Tibial nerve (tissue), 4 donors: ENCODE measurements at regions not wholly inside any gene's neighbourhood (a gene's known extent, or its start where the extent isn't known, plus 50 kb on each side); places are given as distances from the start of the nearest gene placed in this dataset.

Experiments
- DNase-seq, 2 donors: peaks; one replicate each; pipeline ENCODE4 v3.0.0-alpha.2; 2019; ENCODE audit warnings: low spot score in 2 of 2
- H3K27ac ChIP-seq, 4 donors: fragments of 200-600 bp; sonication (generic) in 3 of 4; one replicate each; pipeline ENCODE4 v1.5.1; 2017 to 2019; ENCODE audit warnings: mild to moderate bottlenecking in 1 of 4
- H3K27me3 ChIP-seq, 2 donors: fragments of 200-600 bp; sonication (generic) in 1 of 2; one replicate each; pipeline versions ENCODE4 v1.5.1 to v1.6.0; 2017 to 2019
- H3K36me3 ChIP-seq, 3 donors: fragments of 200-600 bp; sonication (generic); one replicate each; pipeline ENCODE4 v1.5.1; 2018 to 2019
- H3K4me1 ChIP-seq, 4 donors: fragments of 200-600 bp; sonication (generic) in 3 of 4; one replicate each; pipeline ENCODE4 v1.5.1; 2017 to 2019
- H3K4me3 ChIP-seq, 4 donors: fragments of 200-600 bp; sonication (generic) in 3 of 4; one replicate each; pipeline ENCODE4 v1.5.1; 2017 to 2019; ENCODE audit warnings: mild to moderate bottlenecking in 1 of 4, moderate library complexity in 1 of 4
- H3K9me3 ChIP-seq, 4 donors: fragments of 200-600 bp; sonication (generic) in 3 of 4; one replicate each; pipeline ENCODE4 v1.5.1; 2017 to 2019
- EP300 ChIP-seq, 2 donors: sonication (generic); formaldehyde crosslinking; IDR thresholded peaks; one replicate each; pipeline ENCODE4 v1.6.1; 2017; ENCODE audit warnings: antibody characterized with exemption in 2 of 2, mild to moderate bottlenecking in 1 of 2
- POLR2A ChIP-seq, 2 donors: fragments of 450-650 bp; IDR thresholded peaks; one replicate each; pipeline ENCODE4 v1.6.1; 2017; ENCODE audit warnings: antibody characterized with exemption in 2 of 2, mild to moderate bottlenecking in 2 of 2, moderate library complexity in 2 of 2
- WGBS, 2 donors: methylation state at CpG; one replicate each; pipeline ENCODE4 v1.1.5; 2018; 5-methylcytosine and 5-hydroxymethylcytosine counted together
- TF ChIP-seq, protein P1 (sequence below), 5 experiments: fragments of 200-600 bp in 3 of 5; fragments of 450-650 bp in 2 of 5; sonication (generic) in 3 of 5; IDR thresholded peaks; one replicate each; pipeline ENCODE4 v1.5.1; 2016 to 2019; ENCODE audit warnings: antibody characterized with exemption in 5 of 5, mild to moderate bottlenecking in 3 of 5, moderate library complexity in 2 of 5

DNA sequence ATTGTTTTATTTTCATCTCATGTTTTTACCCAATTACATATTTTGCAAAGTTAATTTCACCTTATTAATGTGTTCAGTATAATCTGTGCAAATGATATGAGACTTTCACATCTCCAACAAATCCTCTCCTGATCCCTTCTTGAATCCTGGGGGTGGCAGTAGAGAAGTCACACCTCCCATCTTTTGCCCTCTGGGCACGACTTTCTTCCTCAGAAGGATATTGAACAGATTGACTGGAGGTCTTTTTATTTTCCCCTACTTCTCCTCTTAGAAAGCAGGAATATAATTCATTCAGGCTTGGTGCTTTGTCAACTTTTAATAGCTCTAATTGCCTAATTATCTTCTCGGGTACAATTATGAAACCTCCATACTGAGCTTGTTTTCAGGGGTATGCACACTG, 1037.1 kb upstream of the NUDT12 start:
- DNase-seq = no peak
- WGBS, 2 donors = 57 to 62% methylated on average over 2 of the region's 2 CpGs
- H3K4me3 ChIP-seq = no peak overlapping the region
- no peak overlapping the region for H3K27ac ChIP-seq
- no peaks in the 10 kb centered on the region for H3K27me3 ChIP-seq
- H3K9me3 ChIP-seq = peaks cover 0 to 18% (median 2%) of the 10 kb centered on the region in 4 donors
- H3K4me1 ChIP-seq = no peaks in the 10 kb centered on the region
- TF ChIP-seq EP300 (IDR thresholded peaks at IDR 0.05) (no peak), POLR2A (IDR thresholded peaks at IDR 0.05) (no peak)
- TF ChIP-seq, protein P1, sequence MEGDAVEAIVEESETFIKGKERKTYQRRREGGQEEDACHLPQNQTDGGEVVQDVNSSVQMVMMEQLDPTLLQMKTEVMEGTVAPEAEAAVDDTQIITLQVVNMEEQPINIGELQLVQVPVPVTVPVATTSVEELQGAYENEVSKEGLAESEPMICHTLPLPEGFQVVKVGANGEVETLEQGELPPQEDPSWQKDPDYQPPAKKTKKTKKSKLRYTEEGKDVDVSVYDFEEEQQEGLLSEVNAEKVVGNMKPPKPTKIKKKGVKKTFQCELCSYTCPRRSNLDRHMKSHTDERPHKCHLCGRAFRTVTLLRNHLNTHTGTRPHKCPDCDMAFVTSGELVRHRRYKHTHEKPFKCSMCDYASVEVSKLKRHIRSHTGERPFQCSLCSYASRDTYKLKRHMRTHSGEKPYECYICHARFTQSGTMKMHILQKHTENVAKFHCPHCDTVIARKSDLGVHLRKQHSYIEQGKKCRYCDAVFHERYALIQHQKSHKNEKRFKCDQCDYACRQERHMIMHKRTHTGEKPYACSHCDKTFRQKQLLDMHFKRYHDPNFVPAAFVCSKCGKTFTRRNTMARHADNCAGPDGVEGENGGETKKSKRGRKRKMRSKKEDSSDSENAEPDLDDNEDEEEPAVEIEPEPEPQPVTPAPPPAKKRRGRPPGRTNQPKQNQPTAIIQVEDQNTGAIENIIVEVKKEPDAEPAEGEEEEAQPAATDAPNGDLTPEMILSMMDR (IDR thresholded peaks at IDR 0.05) = no peak
- H3K36me3 ChIP-seq = no peaks in the 10 kb centered on the region

DNA sequence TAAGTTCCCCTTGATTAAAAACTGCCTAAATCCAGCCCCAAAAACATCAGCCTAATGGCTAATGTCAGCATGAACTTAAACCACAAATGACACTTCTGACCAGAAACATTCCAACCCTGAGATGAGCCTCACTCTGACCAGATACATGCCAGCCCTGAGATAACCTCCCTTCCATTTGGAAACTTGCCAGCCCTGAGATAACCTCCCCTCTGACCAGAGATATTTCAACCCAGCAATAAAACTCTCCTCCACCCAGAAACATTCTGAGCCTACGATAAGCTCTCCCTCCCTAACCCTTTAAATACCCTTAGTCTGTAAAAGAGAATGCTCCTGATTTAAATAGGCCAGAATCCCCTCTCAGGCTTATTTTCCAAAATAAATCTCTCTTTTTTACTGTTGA, 1035.7 kb upstream of the NUDT12 start:
- H3K4me3 ChIP-seq = no peak overlapping the region
- no peak for DNase-seq
- no peak overlapping the region for H3K27ac ChIP-seq
- no peaks in the 10 kb centered on the region for H3K36me3 ChIP-seq
- no peaks in the 10 kb centered on the region for H3K4me1 ChIP-seq
- H3K27me3 ChIP-seq = no peaks in the 10 kb centered on the region
- TF ChIP-seq, protein P1 (IDR thresholded peaks at IDR 0.05) = no peak
- TF ChIP-seq EP300 (IDR thresholded peaks at IDR 0.05) = no peak
- no peak for TF ChIP-seq POLR2A (IDR thresholded peaks at IDR 0.05)
- WGBS, 2 donors = 0% methylated on average over 1 of the region's 1 CpG
- peaks cover 0 to 21% (median 2%) of the 10 kb centered on the region in 4 donors for H3K9me3 ChIP-seq

DNA sequence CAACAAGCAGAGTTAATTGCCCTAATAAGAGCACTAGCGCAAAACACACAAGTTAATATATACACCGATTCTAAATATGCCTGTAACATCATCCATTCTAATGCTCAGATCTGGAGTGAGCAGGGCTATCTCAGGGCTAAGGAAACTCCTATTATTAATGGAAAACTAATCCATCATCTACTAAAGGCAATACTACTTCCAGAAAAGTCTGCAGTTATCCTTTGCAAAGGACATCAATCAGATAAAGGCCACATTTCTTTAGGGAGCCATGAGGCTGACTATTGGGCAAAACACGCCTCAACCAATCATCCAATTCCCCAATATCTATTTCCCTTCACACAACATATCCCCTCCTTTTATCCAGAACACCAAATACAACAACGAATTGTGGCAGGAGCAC, 1032.3 kb upstream of the NUDT12 start:
- Histone ChIP-seq H3K27ac (no peak overlapping the region), H3K4me1 (no peaks in the 10 kb centered on the region), H3K9me3 (peaks cover 0 to 16% (median 2%) of the 10 kb centered on the region in 4 donors), H3K4me3 (no peak overlapping the region), H3K27me3 (no peaks in the 10 kb centered on the region), H3K36me3 (no peaks in the 10 kb centered on the region)
- no peak for TF ChIP-seq EP300 (IDR thresholded peaks at IDR 0.05)
- no peak for TF ChIP-seq POLR2A (IDR thresholded peaks at IDR 0.05)
- WGBS, 2 donors = 89 to 96% methylated on average over 4 of the region's 4 CpGs
- no peak for DNase-seq

DNA sequence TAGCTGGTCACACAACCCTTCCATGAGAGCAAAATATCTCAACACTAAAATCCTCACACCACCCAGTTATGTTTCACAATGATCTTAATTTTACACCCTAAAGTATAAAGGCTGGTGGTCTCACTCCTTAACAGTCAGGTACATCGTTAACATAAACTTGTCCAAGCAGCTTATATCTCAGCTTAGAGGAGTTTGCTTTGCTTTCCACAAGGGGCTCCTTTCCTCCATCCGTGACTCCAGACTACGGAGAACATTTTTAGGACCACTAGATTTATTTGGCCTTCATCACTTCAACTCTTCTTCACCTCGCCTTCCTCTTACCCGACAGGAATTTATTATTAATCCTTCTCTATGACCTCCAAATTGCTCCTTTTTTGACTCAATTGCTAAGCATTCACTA, 1014.1 kb upstream of the NUDT12 start:
- no peak overlapping the region for H3K27ac ChIP-seq
- H3K9me3 ChIP-seq = no peaks in the 10 kb centered on the region
- H3K36me3 ChIP-seq = no peaks in the 10 kb centered on the region
- no peak for DNase-seq
- 63 to 71% methylated on average over 5 of the region's 5 CpGs for WGBS, 2 donors
- no peak overlapping the region for H3K4me3 ChIP-seq
- TF ChIP-seq, protein P1 (IDR thresholded peaks at IDR 0.05) = no peak
- TF ChIP-seq POLR2A (IDR thresholded peaks at IDR 0.05) = no peak
- TF ChIP-seq EP300 (IDR thresholded peaks at IDR 0.05) = no peak
- no peaks in the 10 kb centered on the region for H3K4me1 ChIP-seq
- no peaks in the 10 kb centered on the region for H3K27me3 ChIP-seq

DNA sequence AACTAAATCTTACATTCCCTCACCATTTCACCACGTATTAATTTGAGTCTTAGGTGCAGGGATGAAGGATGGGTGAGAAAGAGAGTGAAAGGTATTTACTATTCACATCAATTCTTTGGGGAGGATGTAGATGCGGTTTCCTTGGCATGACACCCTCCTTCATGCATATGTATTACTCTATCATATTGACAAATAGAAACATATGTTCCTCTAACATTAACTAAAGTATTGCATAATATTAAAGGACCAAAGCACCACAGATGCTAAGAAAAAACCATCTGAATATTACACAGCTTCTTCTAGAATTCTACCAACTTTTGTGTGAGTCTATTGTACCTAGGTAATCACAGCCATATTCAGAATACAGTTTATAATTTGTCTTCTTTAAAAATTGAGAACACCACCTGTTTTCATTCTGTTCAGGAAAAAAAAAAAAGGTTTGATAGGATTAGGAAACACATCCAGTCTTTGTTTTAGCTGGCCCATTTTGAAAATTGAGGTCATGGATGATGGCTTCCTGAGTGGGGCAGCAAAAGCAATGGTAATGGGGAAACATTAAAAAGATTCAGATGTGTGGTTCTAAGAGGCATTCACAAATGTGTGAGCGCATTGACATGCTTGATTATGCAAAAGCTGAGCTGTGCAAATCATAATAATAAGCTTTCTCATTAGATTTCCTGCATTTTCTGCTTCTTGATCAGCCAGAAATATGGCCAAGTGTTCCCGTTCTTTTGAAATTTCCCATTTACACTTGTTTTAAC, 1011.5 kb upstream of the NUDT12 start:
- Histone ChIP-seq H3K4me1 (no peaks in the 10 kb centered on the region), H3K27me3 (no peaks in the 10 kb centered on the region), H3K27ac (no peak overlapping the region), H3K4me3 (no peak overlapping the region), H3K9me3 (no peaks in the 10 kb centered on the region), H3K36me3 (no peaks in the 10 kb centered on the region)
- WGBS, 2 donors = 65 to 75% methylated on average over 4 of the region's 4 CpGs
- no peak for DNase-seq
- TF ChIP-seq EP300 (IDR thresholded peaks at IDR 0.05) (no peak), POLR2A (IDR thresholded peaks at IDR 0.05) (no peak)
- TF ChIP-seq, protein P1 (IDR thresholded peaks at IDR 0.05) = no peak
